ENCODE measurements at regions not wholly inside any gene's neighbourhood (a gene's known extent, or its start where the extent isn't known, plus 50 kb on each side); places are given as distances from the start of the nearest gene placed in this dataset.

GRCh38 chr11:27968461-27968860 lies 139.5 kb downstream of the KIF18A start:
- DNase-seq = no peak

DNA sequence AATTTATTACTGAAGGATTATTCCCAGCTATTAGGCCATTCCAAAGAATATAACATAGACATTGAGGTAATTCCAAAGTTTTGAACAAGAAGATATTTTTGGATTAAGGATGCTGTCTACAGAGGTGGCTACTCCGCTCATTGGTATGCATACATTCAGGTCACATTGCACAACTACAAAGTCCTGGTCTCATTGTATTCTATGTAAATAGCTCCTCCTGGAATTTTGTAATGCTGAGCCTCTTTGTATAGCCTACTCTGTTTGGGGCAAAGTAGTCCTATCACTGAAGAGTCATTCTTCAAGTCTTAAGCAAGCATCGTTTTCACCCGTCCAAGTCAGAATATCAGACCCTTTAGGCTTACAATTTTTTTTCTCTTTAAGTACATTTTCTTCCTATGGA lies 142.4 kb downstream of the KIF18A start:
- no peak for DNase-seq

DNA sequence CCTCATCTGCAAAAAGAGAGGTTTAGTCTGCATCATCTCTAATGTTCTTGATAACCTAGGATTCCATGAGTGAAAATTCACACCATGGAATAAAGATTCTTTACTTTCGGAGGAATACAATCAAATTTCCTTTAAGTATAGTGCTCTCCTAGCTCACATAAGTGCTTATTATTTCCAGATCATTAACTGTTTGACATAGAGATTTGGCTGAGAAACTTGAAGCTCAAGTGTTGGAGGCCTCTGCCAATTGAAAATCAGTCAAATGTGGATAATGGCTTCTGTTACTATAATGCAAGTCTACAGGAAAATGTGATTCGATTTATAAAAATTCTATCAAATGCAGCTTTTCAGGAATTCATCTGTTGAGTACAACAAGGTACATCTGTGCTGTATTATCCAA lies 144.6 kb downstream of the KIF18A start:
- DNase-seq = no peak

- no peak for DNase-seq
Observed at GRCh38 chr11:27949951-27950738, 157.8 kb downstream of the KIF18A start.

GRCh38 chr11:27945348-27945747 lies 162.6 kb downstream of the KIF18A start:
- DNase-seq = no peak

GRCh38 chr11:27938011-27938410 lies 169.9 kb downstream of the KIF18A start:
- DNase-seq = no peak

DNA sequence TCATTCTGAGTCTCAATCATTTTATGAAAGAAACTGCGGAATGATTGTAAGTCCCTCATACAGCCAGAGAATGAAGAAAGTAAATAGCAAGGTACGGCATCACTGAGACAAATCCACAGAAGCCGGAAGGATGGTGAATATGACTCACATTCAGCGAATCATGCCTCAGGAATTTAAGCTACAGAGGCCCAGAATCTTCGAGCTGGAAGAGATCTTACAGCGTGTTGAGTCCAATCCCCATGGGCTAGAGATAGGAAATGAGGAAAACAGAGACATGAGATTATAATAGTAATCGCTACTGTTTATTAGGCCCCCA lies 173.2 kb downstream of the KIF18A start:
- peak; percentile 72 for DNase-seq

DNA sequence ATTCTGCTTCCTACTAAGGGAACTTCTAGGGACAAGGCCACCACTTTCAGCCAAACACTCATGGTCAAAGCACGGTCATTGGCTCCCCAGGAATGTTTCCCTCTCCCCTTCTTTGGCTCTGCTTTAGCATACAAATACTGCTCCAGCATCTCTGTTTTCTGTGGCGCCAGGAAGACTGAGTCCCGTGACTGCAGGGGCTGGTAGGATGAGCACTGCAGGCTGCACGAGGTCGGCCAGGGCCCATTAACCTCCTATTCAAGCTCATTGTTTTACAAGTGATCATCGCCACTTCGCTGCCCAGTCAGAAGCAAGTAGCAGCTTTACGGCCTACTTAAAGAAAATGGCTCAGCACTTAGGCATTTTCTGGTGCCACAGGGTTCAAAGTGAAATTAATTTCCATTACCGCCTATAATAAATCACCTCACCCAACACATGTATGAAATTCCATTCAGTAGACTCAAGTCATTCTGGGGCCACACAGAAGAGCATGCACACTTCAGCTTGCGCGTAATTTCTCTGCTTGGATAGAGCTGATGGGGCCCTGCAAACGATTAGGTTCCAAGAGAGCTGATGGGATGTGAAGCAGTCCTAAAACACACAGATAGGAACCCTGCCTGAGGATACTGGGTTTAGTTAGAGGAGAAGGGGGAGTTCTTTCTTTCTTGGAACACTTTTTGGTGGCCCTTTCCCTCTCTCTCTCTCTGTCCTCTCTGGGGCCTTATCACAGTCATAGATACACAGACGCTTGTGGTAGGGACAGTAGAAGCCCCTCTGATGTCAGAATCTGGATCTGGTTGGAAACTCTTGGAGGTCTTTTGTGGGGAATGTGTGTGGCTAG lies 173.7 kb downstream of the KIF18A start:
- peak; percentile 81 for DNase-seq

GRCh38 chr11:27931770-27932169 lies 176.2 kb downstream of the KIF18A start:
- DNase-seq = no peak

DNA sequence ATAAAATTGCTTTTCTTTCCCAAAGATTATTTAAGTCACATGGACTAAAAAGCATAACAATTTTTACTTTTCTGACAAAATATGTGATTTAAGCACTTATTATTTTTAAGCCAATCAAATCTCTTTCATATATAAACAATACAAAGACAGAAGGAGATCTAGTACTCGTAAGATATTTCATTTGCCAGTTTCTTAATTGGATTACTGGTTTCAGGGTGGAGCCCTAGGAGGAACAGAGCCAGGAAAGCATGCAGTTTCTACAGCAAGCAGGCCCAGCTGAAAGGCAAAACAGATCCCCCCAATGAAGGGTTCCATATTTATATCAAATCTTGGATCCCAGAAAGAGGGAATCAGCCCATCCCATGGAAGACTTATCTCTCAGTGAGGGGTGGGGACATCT lies 177.0 kb downstream of the KIF18A start:
- no peak for DNase-seq

DNA sequence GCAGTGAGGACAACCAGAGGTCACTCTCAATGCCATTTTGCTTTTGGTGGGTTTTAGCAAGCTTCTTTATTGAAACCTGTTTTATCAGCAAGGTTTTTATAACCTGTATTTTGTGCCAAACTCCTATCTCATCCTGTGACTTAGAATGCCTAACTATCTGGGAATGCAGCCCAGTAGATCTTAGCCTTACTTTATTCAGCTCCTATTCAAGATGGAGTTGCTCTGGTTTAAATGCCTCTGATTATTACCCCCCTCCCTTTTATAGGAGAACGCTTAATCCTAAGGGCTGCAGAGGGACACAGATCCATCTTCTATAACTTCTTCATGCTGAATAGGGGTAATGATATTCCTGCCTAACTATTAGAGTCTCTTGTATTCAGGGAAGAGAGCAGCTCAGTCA lies 179.1 kb downstream of the KIF18A start:
- DNase-seq = no peak

- DNase-seq = peak; percentile 82
Observed at GRCh38 chr11:27926981-27927481, 180.9 kb downstream of the KIF18A start.

- DNase-seq = no peak
Observed at GRCh38 chr11:27926486-27926885, 181.5 kb downstream of the KIF18A start.

GRCh38 chr11:27921472-27921871 lies 186.5 kb downstream of the KIF18A start:
- no peak for DNase-seq

GRCh38 chr11:27916541-27917100 lies 191.3 kb downstream of the KIF18A start:
- DNase-seq = peak; percentile 26

GRCh38 chr11:27914080-27914479 lies 193.9 kb downstream of the KIF18A start:
- DNase-seq = no peak

GRCh38 chr11:27913650-27914049 lies 194.3 kb downstream of the KIF18A start:
- DNase-seq = no peak

- DNase-seq = no peak
Observed at GRCh38 chr11:27912916-27913315, 195.0 kb downstream of the KIF18A start.

GRCh38 chr11:27910186-27910931 lies 197.6 kb downstream of the KIF18A start:
- peak; percentile 41 for DNase-seq

DNA sequence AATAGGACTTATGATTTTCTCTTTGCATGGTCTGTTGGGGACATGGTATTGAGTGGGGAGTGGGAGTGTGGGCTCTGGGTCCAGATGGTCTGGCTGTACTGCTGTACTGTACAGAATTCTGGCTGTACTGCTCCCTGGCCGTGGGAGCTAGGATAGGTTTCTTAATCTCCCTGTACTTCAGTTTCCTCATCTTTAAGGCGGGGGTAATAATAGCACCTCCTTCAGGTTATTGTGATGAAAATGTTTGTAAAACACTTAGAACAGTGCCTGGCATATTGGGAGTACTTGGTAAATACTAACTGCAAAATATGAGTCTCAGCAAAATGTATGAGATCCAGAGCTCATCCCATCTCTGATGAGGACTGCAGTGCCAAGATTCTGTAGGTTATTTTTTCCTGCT lies 198.6 kb downstream of the KIF18A start:
- DNase-seq = no peak

DNA sequence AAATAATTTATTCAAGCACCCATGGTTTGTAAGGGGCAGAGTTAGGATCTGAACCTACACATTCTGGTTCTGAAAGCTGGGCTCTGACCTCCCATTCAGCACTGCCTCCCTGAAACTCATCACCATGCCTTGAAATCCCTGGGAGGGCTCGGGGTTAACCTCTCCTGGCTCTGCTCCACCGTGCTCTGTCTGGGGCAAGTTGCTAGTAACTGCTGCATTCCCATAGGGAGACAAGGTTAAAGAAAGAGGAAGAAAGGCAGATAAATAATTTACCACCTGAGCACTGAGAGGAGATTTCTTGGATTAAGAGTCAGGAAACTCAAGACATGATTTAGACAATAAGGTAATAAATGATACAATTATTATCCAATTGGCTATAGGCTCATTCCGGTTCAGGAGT lies 199.3 kb downstream of the KIF18A start:
- no peak for DNase-seq

- no peak for DNase-seq
Observed at GRCh38 chr11:27907530-27907929, 200.4 kb downstream of the KIF18A start.

DNA sequence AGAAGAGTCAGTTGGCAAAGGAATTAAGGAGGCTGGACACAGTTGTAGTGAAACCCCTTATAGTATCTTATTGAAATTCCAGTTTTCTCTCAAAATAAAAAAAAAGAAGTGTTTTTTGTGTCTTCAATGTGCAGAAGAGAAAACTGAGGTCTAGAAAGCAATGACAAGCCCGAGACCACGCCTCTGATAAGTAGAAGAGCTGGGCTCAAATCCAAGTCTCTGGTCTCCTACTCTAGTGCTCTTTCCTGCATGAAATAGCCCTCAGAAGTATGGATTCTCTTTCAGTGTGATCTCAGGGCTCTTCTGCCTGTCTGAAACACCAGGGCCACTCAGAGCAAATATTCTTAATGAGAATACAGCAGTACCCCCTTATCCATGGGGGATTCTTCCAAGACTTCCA lies 200.9 kb downstream of the KIF18A start:
- DNase-seq = no peak

Measured in T1000 (cell line).